Mesenteric fat pad (tissue), 1 donor: ENCODE measurements at regions not wholly inside any gene's neighbourhood (a gene's known extent, or its start where the extent isn't known, plus 50 kb on each side); places are given as distances from the start of the nearest gene placed in this dataset.
"Not testable (repeated sequence)": the region's sequence is repeated elsewhere in the genome, so short reads cannot be mapped to it uniquely, and the experiment has no call there.

Source experiments
- DNase-seq: peaks from one replicate; pipeline ENCODE4 v3.0.0-alpha.2; 2020; ENCODE audit warnings: low spot score
- donor health status: DM: yes; HTN: yes; CAD: no.

GRCh38 chr4:127498366-127498765, 134.4 kb upstream of the INTU start:
- DNase-seq: no peak

GRCh38 chr4:127500242-127500641, 132.5 kb upstream of the INTU start:
- no peak for DNase-seq

GRCh38 chr4:127501103-127501502, 131.7 kb upstream of the INTU start:
- DNase-seq: no peak

- no peak for DNase-seq
These were observed 129.6 kb upstream of the INTU start for GRCh38 chr4:127503111-127503510.

GRCh38 chr4:127505203-127505602, 127.6 kb upstream of the INTU start:
- no peak for DNase-seq

- no peak for DNase-seq
These were observed 126.5 kb upstream of the INTU start for GRCh38 chr4:127506283-127506682.

GRCh38 chr4:127509155-127509554, 123.6 kb upstream of the INTU start:
- DNase-seq: no peak

GRCh38 chr4:127512672-127513071, 120.1 kb upstream of the INTU start:
- not testable (repeated sequence) for DNase-seq

- not testable (repeated sequence) for DNase-seq
These were observed 117.5 kb upstream of the INTU start for GRCh38 chr4:127515259-127515658.

GRCh38 chr4:127518046-127518445, 114.7 kb upstream of the INTU start:
- no peak for DNase-seq

GRCh38 chr4:127521463-127521862, 111.3 kb upstream of the INTU start:
- DNase-seq: no peak

- no peak for DNase-seq
These were observed 109.4 kb upstream of the INTU start for GRCh38 chr4:127523369-127523768.

- DNase-seq: no peak
These were observed 107.1 kb upstream of the INTU start for GRCh38 chr4:127525608-127526007.

- no peak for DNase-seq
These were observed 104.5 kb upstream of the INTU start for GRCh38 chr4:127528302-127528701.

- not testable (repeated sequence) for DNase-seq
These were observed 102.9 kb upstream of the INTU start for GRCh38 chr4:127529879-127530278.

GRCh38 chr4:127533028-127533700, 99.6 kb upstream of the INTU start:
- DNase-seq: no peak

GRCh38 chr4:127534041-127534825, 98.5 kb upstream of the INTU start:
- no peak for DNase-seq

- no peak for DNase-seq
These were observed 94.7 kb upstream of the INTU start for GRCh38 chr4:127538016-127538415.

- no peak for DNase-seq
These were observed 92.2 kb upstream of the INTU start for GRCh38 chr4:127540497-127541025.

GRCh38 chr4:127545271-127545670, 87.5 kb upstream of the INTU start:
- DNase-seq: no peak

GRCh38 chr4:127548990-127549925, 83.5 kb upstream of the INTU start:
- DNase-seq: no peak
